ENCODE measurements at regions not wholly inside any gene's neighbourhood (a gene's known extent, or its start where the extent isn't known, plus 50 kb on each side); places are given as distances from the start of the nearest gene placed in this dataset.

DNA sequence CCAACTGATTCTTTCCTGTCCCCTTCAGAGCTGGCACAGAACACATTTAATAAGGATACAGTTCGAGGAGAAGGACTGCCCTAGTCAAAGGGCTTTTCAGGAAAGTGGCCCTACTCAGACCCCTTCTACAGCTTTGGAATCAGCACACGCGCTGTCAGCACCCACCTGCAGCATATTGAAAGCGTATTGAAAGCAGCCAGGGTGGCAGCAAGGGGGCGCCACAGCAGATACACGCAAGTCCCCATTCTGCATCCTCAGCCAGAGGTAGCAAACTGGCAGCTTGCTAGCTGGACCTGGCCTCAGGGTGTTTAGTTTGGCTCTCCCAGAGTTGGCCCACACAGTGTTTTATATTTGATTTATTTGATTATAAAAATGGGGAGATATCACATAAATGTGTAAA is 101.0 kb upstream of the NT5C1B start:
- no peaks in the 10 kb centered on the region for H3K4me1 ChIP-seq
- no peaks in the 10 kb centered on the region for H3K27me3 ChIP-seq
- TF ChIP-seq, protein P1, sequence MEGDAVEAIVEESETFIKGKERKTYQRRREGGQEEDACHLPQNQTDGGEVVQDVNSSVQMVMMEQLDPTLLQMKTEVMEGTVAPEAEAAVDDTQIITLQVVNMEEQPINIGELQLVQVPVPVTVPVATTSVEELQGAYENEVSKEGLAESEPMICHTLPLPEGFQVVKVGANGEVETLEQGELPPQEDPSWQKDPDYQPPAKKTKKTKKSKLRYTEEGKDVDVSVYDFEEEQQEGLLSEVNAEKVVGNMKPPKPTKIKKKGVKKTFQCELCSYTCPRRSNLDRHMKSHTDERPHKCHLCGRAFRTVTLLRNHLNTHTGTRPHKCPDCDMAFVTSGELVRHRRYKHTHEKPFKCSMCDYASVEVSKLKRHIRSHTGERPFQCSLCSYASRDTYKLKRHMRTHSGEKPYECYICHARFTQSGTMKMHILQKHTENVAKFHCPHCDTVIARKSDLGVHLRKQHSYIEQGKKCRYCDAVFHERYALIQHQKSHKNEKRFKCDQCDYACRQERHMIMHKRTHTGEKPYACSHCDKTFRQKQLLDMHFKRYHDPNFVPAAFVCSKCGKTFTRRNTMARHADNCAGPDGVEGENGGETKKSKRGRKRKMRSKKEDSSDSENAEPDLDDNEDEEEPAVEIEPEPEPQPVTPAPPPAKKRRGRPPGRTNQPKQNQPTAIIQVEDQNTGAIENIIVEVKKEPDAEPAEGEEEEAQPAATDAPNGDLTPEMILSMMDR (IDR thresholded peaks at IDR 0.05) = no peak
- H3K9me3 ChIP-seq = no peaks in the 10 kb centered on the region
- no peak for DNase-seq (ENCODE audit: low spot score in 2 of 2)
- intact Hi-C loops (cut with DNase I) = no loop called here
- H3K27ac ChIP-seq = no peak overlapping the region
- no peak overlapping the region for H3K4me3 ChIP-seq
- H3K36me3 ChIP-seq = no peaks in the 10 kb centered on the region

DNA sequence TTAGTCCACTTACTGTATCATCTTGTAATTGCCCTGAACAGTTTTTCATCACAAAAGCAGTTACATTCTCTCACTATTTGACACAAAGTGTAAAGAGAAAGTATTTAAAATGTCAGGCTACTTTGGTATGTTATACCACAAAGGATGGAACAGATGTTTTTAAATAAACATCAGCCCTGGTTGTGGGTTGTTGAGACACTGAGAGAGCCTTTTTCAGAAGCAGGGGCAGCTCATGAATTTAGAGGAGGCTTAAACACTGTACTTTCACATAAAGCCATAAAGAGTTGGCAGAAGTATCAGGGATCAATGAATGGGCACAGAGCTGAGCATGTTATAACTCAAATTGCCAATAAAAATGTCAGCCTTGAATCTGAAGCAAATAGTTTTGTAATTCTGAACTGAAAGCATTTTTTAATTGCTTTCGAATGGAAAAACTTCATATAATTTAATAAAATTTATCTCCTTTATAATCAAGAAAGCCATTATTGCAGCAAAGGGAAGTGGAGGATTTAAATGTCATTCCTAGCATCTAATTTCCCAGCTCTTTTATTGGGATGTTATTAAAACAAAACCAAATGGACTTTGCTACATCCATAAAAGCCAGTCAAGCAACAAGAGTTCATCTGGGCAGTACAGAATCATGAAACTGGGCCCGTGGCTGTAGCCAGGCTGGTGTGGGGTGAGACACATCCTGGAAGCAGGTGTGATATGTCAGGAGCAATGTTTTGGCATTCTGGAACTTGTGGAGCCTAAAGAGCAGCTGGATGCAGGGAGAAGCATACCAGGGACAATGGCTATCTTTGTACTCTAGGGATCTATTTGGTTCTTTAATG is 95.1 kb upstream of the NT5C1B start:
- no peak overlapping the region for H3K4me3 ChIP-seq
- no peak for DNase-seq (ENCODE audit: low spot score in 2 of 2)
- H3K27ac ChIP-seq = no peak overlapping the region
- intact Hi-C loops (cut with DNase I) = no loop called here
- H3K36me3 ChIP-seq = no peaks in the 10 kb centered on the region
- H3K9me3 ChIP-seq = no peaks in the 10 kb centered on the region
- no peaks in the 10 kb centered on the region for H3K4me1 ChIP-seq
- TF ChIP-seq, protein P1 (IDR thresholded peaks at IDR 0.05) = no peak
- H3K27me3 ChIP-seq = no peaks in the 10 kb centered on the region

DNA sequence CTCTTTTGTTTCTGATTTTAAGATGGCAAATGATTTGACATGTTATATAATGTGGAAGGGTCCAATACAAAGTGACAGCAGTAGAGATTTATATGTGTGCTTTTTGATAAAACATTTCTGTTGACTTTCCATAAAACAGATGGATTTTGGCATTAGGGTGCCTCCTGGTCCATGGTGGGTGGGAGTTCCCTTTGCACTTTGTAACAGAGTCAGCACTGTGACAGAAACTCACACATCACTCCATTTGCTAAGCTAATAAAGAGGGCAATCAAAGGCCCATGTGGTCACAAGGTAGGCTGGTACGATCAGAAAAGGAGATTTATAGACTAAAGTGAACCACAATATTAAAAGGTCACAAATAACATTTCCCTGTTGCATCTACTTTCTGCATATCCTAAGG is 93.3 kb upstream of the NT5C1B start:
- intact Hi-C loops (cut with DNase I) = no loop called here
- TF ChIP-seq, protein P1 (IDR thresholded peaks at IDR 0.05) = no peak
- Histone ChIP-seq H3K27ac (no peak overlapping the region), H3K4me1 (no peaks in the 10 kb centered on the region), H3K4me3 (no peak overlapping the region), H3K9me3 (no peaks in the 10 kb centered on the region), H3K27me3 (no peaks in the 10 kb centered on the region), H3K36me3 (no peaks in the 10 kb centered on the region)
- DNase-seq (ENCODE audit: low spot score in 2 of 2) = no peak

DNA sequence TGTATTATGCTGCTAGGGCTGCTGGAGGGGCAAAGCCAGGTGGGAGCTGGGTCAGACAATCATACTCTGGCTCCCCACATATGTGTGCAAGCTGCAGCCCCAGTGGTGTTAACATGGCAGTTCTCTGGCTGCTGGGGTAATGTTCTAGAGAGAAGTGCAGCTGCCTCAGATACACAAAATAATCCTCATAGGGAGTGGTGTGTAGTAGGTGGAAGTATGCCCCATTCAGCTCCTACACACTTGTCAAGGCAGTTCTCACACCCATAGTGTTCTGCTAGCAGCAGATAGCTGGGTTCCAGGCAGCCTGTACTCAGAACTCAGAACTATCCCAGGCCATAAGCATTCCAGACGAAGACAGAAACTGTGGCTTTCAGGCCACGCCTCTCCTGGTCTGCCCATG is 87.9 kb upstream of the NT5C1B start:
- TF ChIP-seq, protein P1 (IDR thresholded peaks at IDR 0.05) = no peak
- Histone ChIP-seq H3K4me3 (no peak overlapping the region), H3K9me3 (peaks cover 0 to 20% of the 10 kb centered on the region in 2 donors), H3K4me1 (no peaks in the 10 kb centered on the region), H3K36me3 (no peaks in the 10 kb centered on the region), H3K27me3 (no peaks in the 10 kb centered on the region), H3K27ac (no peak overlapping the region)
- DNase-seq (ENCODE audit: low spot score in 2 of 2) = no peak
- intact Hi-C loops (cut with DNase I) = no loop called here

DNA sequence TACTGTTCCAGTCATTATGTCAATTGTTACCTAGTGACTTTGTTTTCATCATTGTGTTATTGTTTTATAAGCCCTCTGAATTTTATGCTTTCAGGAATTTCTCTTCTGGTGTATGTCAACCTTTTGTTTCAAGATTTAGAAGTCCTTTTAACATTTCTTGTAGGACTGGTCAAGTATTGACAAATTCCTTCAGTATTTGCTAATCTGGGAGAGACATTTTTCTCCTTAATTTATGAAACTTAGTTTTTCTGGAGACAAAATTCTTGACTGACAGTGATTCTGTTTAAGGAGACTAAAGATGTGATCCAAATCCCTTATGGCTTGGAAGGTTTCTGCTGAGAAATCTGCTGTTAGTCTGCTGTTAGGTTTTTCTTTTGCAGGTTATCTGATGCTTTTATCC is 84.9 kb upstream of the NT5C1B start:
- Histone ChIP-seq H3K27ac (no peak overlapping the region), H3K36me3 (no peaks in the 10 kb centered on the region), H3K4me1 (no peaks in the 10 kb centered on the region), H3K9me3 (peaks cover 0 to 20% of the 10 kb centered on the region in 2 donors), H3K27me3 (no peaks in the 10 kb centered on the region), H3K4me3 (no peak overlapping the region)
- TF ChIP-seq, protein P1 (IDR thresholded peaks at IDR 0.05) = no peak
- intact Hi-C loops (cut with DNase I) = no loop called here
- DNase-seq (ENCODE audit: low spot score in 2 of 2) = no peak
